ENCODE measurements at regions not wholly inside any gene's neighbourhood (a gene's known extent, or its start where the extent isn't known, plus 50 kb on each side); places are given as distances from the start of the nearest gene placed in this dataset.

GRCh38 chr7:153382641-153383101 lies 623.1 kb downstream of the ACTR3B start:
- TF ChIP-seq CTCF (IDR thresholded peaks at IDR 0.05; ENCODE audit: poor library complexity, severe bottlenecking) (no peak), EZH2 (IDR thresholded peaks at IDR 0.05; ENCODE audit: borderline replicate concordance, insufficient read depth, low read length, poor library complexity, severe bottlenecking) (no peak), REST (IDR thresholded peaks at IDR 0.05; ENCODE audit: borderline replicate concordance) (no peak)
